MM.1S (cell line): ENCODE measurements at regions not wholly inside any gene's neighbourhood (a gene's known extent, or its start where the extent isn't known, plus 50 kb on each side); places are given as distances from the start of the nearest gene placed in this dataset.

Experiments
- DNase-seq: peaks from one replicate; pipeline ENCODE4 v3.0.0-alpha.2; 2015
- H2AFZ ChIP-seq: fragments of 300-600 bp; sonication (generic); 2 replicates; pipeline ENCODE4 v1.6.0; 2016; ENCODE audit warnings: antibody characterized with exemption, low read length
- H3F3A ChIP-seq: fragments of 300-600 bp; sonication (generic); 2 replicates; pipeline ENCODE4 v1.6.1; 2016; ENCODE audit warnings: mild to moderate bottlenecking, antibody characterized with exemption, low read length, moderate library complexity, mixed read lengths; ENCODE audit not compliant: insufficient read depth
- H3K27ac ChIP-seq: fragments of 300-600 bp; sonication (generic); 2 replicates; pipeline ENCODE4 v1.5.1; 2016; ENCODE audit warnings: mild to moderate bottlenecking, low read length
- H3K27me3 ChIP-seq: fragments of 300-600 bp; sonication (generic); replicated peaks from 2 replicates; pipeline ENCODE4 v1.6.0; 2016; ENCODE audit warnings: low read length; ENCODE audit not compliant: insufficient read depth
- H3K36me3 ChIP-seq: fragments of 300-600 bp; sonication (generic); replicated peaks from 2 replicates; pipeline ENCODE4 v1.6.1; 2016; ENCODE audit warnings: mild to moderate bottlenecking, low read length, mixed read lengths; ENCODE audit not compliant: insufficient read depth
- H3K4me1 ChIP-seq: fragments of 300-600 bp; sonication (generic); 2 replicates; pipeline ENCODE4 v1.6.1; 2016; ENCODE audit warnings: low read length, mixed read lengths
- H3K4me2 ChIP-seq: fragments of 300-600 bp; sonication (generic); 2 replicates; pipeline ENCODE4 v1.6.0; 2016; ENCODE audit warnings: low read depth, low read length
- H3K4me3 ChIP-seq: fragments of 300-600 bp; sonication (generic); 2 replicates; pipeline ENCODE4 v1.5.1; 2016; ENCODE audit warnings: low read length, mixed read lengths
- H3K79me2 ChIP-seq: fragments of 300-600 bp; sonication (generic); 2 replicates; pipeline ENCODE4 v1.6.1; 2016; ENCODE audit warnings: mixed run types, low read length, mixed read lengths
- H3K9ac ChIP-seq: fragments of 300-600 bp; sonication (generic); 2 replicates; pipeline ENCODE4 v1.6.1; 2016; ENCODE audit warnings: low read length, mixed read lengths
- H3K9me2 ChIP-seq: fragments of 300-600 bp; sonication (generic); replicated peaks from 2 replicates; pipeline ENCODE4 v1.6.1; 2016; ENCODE audit warnings: mild to moderate bottlenecking, low read length, mixed read lengths; ENCODE audit not compliant: insufficient read depth
- H3K9me3 ChIP-seq: fragments of 300-600 bp; sonication (generic); replicated peaks from 2 replicates; pipeline ENCODE4 v1.6.1; 2016; ENCODE audit warnings: mild to moderate bottlenecking, low read length, mixed read lengths; ENCODE audit not compliant: insufficient read depth
- H4K20me1 ChIP-seq: fragments of 300-600 bp; sonication (generic); 2 replicates; pipeline ENCODE4 v1.6.1; 2016; ENCODE audit warnings: mild to moderate bottlenecking, low read length, moderate library complexity, mixed read lengths; ENCODE audit not compliant: insufficient read depth
- CTCF ChIP-seq: fragments of 300-600 bp; sonication (generic); IDR thresholded peaks from 2 replicates; pipeline ENCODE4 v1.5.1; 2016; ENCODE audit warnings: antibody characterized with exemption, low read length, mixed read lengths
- EZH2 ChIP-seq: fragments of 300-600 bp; sonication (generic); optimal IDR thresholded peaks from 2 replicates; pipeline ENCODE3; 2017; ENCODE audit warnings: low read depth, mild to moderate bottlenecking, antibody characterized with exemption, low read length, mixed read lengths
- EZH2phosphoT487 ChIP-seq: fragments of 300-600 bp; sonication (generic); IDR thresholded peaks from 2 replicates; pipeline ENCODE4 v1.6.1; 2018; ENCODE audit warnings: antibody characterized with exemption, low read length

- Histone ChIP-seq H3K9ac (no peak overlapping the region), H3K27ac (no peak overlapping the region), H3K9me3 (no peaks in the 10 kb centered on the region), H3F3A (no peaks in the 10 kb centered on the region), H3K27me3 (no peaks in the 10 kb centered on the region), H4K20me1 (no peaks in the 10 kb centered on the region), H2AFZ (no peak overlapping the region), H3K4me3 (no peak overlapping the region), H3K36me3 (no peaks in the 10 kb centered on the region), H3K9me2 (no peaks in the 10 kb centered on the region), H3K4me1 (no peaks in the 10 kb centered on the region), H3K79me2 (no peaks in the 10 kb centered on the region), H3K4me2 (no peak overlapping the region)
- peak; percentile 51 for DNase-seq
- TF ChIP-seq EZH2phosphoT487 = no peak
- TF ChIP-seq CTCF = peak; percentile 87
Observed at GRCh38 chr1:199684686-199685273, 342.7 kb upstream of the NR5A2 start.

DNA sequence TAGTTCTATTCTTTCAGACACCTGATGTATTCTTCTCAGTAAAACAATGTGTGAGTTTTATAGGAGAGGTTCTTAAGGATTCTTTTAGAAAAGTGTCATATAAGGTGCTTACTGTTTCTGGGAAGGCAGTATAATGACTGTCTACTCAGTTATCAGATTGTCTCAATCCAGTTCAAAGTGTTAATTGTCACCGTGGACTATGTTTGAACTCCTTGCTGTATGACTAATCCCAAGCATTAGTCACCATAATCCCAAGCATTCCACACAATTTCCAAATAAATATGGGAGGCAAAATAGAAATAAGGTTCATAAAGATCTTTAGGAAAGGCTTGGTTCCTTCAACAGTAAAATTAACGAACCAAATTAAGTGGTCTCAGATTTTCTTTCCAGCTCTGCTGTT, 342.1 kb upstream of the NR5A2 start:
- H3K36me3 ChIP-seq = no peaks in the 10 kb centered on the region
- H3K9ac ChIP-seq = no peak overlapping the region
- no peak overlapping the region for H3K27ac ChIP-seq
- no peaks in the 10 kb centered on the region for H3F3A ChIP-seq
- no peak for DNase-seq
- no peaks in the 10 kb centered on the region for H3K79me2 ChIP-seq
- H3K4me3 ChIP-seq = no peak overlapping the region
- H3K9me2 ChIP-seq = no peaks in the 10 kb centered on the region
- H3K27me3 ChIP-seq = no peaks in the 10 kb centered on the region
- no peaks in the 10 kb centered on the region for H4K20me1 ChIP-seq
- TF ChIP-seq CTCF (no peak), EZH2phosphoT487 (no peak), EZH2 (no peak)
- no peaks in the 10 kb centered on the region for H3K9me3 ChIP-seq
- no peak overlapping the region for H2AFZ ChIP-seq
- H3K4me1 ChIP-seq = no peaks in the 10 kb centered on the region
- no peak overlapping the region for H3K4me2 ChIP-seq

- H3F3A ChIP-seq = no peaks in the 10 kb centered on the region
- no peaks in the 10 kb centered on the region for H3K27me3 ChIP-seq
- H3K36me3 ChIP-seq = no peaks in the 10 kb centered on the region
- H3K4me2 ChIP-seq = no peak overlapping the region
- no peak for TF ChIP-seq EZH2
- TF ChIP-seq CTCF = no peak
- no peak for TF ChIP-seq EZH2phosphoT487
- no peaks in the 10 kb centered on the region for H3K4me1 ChIP-seq
- H3K4me3 ChIP-seq = no peak overlapping the region
- no peak for DNase-seq
- no peaks in the 10 kb centered on the region for H4K20me1 ChIP-seq
- no peaks in the 10 kb centered on the region for H3K9me2 ChIP-seq
- no peaks in the 10 kb centered on the region for H3K9me3 ChIP-seq
- H3K9ac ChIP-seq = no peak overlapping the region
- no peak overlapping the region for H3K27ac ChIP-seq
- H2AFZ ChIP-seq = no peak overlapping the region
- H3K79me2 ChIP-seq = no peaks in the 10 kb centered on the region
Observed at GRCh38 chr1:199687321-199687720, 340.2 kb upstream of the NR5A2 start.
